ENCODE measurements at regions not wholly inside any gene's neighbourhood (a gene's known extent, or its start where the extent isn't known, plus 50 kb on each side); places are given as distances from the start of the nearest gene placed in this dataset.
"Not testable (repeated sequence)": the region's sequence is repeated elsewhere in the genome, so short reads cannot be mapped to it uniquely, and the experiment has no call there.

DNA sequence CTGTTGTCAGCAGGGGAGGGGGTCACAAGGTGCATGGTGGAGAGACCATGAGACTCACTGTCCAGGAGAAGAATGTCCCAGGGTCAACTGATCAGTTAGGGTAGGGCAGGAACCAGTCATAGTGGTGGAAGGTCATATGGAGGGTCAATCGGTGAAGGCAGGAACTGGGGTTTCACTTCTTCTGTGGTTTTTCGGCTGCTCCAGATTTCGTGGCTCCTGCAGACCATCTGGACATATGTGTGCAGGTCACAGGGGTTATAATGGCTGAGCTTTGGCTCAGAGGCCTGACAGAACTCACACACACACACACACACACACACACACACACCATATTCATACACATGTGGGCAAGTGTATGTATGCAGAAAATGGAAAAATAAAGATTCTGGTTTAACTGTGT, 502.0 kb upstream of the ROBO2 start:
- TF ChIP-seq, protein P1, sequence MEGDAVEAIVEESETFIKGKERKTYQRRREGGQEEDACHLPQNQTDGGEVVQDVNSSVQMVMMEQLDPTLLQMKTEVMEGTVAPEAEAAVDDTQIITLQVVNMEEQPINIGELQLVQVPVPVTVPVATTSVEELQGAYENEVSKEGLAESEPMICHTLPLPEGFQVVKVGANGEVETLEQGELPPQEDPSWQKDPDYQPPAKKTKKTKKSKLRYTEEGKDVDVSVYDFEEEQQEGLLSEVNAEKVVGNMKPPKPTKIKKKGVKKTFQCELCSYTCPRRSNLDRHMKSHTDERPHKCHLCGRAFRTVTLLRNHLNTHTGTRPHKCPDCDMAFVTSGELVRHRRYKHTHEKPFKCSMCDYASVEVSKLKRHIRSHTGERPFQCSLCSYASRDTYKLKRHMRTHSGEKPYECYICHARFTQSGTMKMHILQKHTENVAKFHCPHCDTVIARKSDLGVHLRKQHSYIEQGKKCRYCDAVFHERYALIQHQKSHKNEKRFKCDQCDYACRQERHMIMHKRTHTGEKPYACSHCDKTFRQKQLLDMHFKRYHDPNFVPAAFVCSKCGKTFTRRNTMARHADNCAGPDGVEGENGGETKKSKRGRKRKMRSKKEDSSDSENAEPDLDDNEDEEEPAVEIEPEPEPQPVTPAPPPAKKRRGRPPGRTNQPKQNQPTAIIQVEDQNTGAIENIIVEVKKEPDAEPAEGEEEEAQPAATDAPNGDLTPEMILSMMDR (IDR thresholded peaks at IDR 0.05 in 4 of 5, conservative IDR thresholded peaks at IDR 0.05 in 1 of 5): not testable (repeated sequence)
- not testable (repeated sequence) for TF ChIP-seq POLR2A (IDR thresholded peaks at IDR 0.05)
